ENCODE measurements at regions not wholly inside any gene's neighbourhood (a gene's known extent, or its start where the extent isn't known, plus 50 kb on each side); places are given as distances from the start of the nearest gene placed in this dataset.

DNA sequence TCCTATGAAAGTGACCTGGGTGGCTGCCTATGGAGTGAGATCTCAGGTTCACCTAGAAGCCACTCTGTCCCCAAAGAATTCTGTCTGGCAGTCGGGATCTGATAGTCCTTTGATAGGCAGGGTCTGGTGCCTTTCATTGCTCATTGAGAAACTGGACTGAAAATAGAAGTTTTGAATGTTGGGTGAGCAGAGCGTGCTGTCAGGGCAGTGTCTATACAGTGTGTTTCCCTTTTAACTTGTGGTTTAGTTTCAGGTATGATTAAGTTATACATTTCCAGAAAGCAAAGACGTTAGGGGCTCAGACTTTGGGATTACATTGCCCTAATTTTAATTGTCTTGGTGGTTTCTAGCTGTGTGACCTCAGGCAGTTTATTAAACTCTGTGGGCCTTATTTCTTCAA, 111.3 kb upstream of the PAX6 start:
- no peak overlapping the region for H3K27ac ChIP-seq
- no peak for TF ChIP-seq ZFX (IDR thresholded peaks at IDR 0.05; ENCODE audit: borderline replicate concordance)
- TF ChIP-seq, protein P1, sequence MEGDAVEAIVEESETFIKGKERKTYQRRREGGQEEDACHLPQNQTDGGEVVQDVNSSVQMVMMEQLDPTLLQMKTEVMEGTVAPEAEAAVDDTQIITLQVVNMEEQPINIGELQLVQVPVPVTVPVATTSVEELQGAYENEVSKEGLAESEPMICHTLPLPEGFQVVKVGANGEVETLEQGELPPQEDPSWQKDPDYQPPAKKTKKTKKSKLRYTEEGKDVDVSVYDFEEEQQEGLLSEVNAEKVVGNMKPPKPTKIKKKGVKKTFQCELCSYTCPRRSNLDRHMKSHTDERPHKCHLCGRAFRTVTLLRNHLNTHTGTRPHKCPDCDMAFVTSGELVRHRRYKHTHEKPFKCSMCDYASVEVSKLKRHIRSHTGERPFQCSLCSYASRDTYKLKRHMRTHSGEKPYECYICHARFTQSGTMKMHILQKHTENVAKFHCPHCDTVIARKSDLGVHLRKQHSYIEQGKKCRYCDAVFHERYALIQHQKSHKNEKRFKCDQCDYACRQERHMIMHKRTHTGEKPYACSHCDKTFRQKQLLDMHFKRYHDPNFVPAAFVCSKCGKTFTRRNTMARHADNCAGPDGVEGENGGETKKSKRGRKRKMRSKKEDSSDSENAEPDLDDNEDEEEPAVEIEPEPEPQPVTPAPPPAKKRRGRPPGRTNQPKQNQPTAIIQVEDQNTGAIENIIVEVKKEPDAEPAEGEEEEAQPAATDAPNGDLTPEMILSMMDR (IDR thresholded peaks at IDR 0.05), result no peak

DNA sequence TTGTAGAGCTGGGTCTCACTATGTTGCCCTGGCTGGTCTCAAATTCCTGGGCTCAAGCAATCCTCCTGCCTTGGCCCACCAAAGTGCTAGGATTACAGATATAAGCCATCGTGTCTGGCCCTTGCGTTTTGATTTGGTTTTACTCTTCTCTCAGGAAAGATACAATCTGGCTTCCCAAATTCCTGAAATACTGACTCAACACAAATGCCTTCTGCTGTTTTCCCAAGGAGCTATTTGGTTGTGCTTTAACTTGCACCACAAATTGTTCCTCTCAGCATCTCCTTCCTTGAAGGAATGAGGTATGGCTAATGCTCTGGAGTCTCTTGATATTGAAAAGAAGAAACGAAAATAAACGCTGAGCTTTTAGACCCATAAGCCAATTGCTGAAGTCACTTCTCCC, 110.0 kb upstream of the PAX6 start:
- H3K27ac ChIP-seq, result no peak overlapping the region
- no peak for TF ChIP-seq ZFX (IDR thresholded peaks at IDR 0.05; ENCODE audit: borderline replicate concordance)
- TF ChIP-seq, protein P1 (IDR thresholded peaks at IDR 0.05), result no peak

DNA sequence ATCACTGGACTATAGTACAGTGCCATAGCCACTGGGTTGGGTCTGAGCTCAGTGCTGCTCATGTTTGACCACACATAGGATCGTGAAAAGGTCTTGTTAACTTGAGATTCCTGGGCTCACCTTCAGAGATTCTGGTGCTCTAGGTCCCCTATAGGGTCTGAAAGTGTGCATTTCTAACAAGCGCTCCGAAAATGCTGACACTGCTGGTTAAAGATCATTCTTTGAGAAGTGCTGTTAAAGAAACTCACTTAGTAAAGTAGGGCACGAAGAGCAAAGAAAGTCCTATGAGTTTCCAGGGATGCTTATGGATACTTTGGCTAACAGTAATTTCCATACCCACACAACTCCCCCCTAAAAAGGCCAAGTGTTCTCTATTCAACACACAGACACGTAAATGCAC, 108.1 kb upstream of the PAX6 start:
- TF ChIP-seq, protein P1 (IDR thresholded peaks at IDR 0.05), result no peak
- no peak for TF ChIP-seq ZFX (IDR thresholded peaks at IDR 0.05; ENCODE audit: borderline replicate concordance)
- no peak overlapping the region for H3K27ac ChIP-seq

DNA sequence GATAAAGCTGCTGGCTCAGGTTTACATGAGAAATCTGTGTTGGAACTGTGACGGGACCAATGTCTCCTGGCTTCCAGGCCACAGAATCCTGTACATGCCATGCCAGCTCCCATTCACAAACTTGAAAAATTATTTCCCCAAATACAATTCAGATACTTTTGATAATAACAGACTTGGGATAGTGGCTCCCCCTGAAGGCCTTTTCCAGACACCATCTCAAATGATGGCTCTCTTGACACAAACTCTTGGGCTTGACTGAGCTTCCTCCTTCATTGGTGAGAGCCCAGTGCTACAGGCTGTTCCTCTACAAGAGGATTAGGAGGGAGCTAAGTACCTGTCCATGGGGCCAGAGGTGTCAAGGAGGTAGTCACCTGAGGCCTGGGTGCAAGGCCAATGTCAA, 104.7 kb upstream of the PAX6 start:
- no peak overlapping the region for H3K27ac ChIP-seq
- TF ChIP-seq, protein P1 (IDR thresholded peaks at IDR 0.05), result no peak
- TF ChIP-seq ZFX (IDR thresholded peaks at IDR 0.05; ENCODE audit: borderline replicate concordance), result no peak

DNA sequence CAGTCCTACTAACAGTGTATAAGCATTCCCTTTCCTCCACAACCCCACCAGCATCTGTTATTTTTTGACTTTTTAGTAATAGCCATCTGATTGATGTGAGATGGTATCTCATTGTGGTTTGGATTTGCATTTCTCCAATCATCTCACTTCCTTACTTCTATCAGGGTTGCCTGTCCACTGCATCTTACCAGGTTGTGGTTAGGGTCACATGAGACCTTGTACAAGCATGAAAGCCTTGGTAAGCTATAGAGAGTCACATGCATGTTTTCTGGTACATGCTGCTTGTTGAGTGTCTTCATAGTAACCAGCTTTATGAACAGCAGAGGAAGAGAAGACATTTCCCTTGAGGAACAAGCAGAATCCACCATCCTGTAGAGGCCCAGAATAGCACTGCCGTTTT, 102.9 kb upstream of the PAX6 start:
- no peak overlapping the region for H3K27ac ChIP-seq
- no peak for TF ChIP-seq ZFX (IDR thresholded peaks at IDR 0.05; ENCODE audit: borderline replicate concordance)
- TF ChIP-seq, protein P1 (IDR thresholded peaks at IDR 0.05), result no peak

DNA sequence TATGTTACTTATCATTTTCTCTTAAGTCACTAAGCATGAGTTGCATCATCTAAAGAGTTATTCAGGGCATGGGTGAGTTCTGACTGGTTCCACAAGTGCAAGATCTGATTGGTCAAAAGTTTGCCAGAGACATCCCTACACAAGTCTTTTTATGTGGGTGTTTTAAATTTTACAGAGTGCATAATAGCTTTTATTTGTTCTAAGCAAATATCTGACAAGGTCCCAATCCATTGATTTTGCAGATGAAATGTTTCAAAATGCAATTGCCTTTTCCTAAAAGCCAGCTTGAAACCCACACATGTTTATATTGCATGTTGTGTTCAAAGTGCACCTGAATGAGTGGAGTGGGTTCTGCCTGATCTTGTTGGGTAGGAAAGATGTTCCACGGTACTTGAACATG, 101.7 kb upstream of the PAX6 start:
- H3K27ac ChIP-seq, result no peak overlapping the region
- TF ChIP-seq, protein P1 (IDR thresholded peaks at IDR 0.05), result no peak
- no peak for TF ChIP-seq ZFX (IDR thresholded peaks at IDR 0.05; ENCODE audit: borderline replicate concordance)

DNA sequence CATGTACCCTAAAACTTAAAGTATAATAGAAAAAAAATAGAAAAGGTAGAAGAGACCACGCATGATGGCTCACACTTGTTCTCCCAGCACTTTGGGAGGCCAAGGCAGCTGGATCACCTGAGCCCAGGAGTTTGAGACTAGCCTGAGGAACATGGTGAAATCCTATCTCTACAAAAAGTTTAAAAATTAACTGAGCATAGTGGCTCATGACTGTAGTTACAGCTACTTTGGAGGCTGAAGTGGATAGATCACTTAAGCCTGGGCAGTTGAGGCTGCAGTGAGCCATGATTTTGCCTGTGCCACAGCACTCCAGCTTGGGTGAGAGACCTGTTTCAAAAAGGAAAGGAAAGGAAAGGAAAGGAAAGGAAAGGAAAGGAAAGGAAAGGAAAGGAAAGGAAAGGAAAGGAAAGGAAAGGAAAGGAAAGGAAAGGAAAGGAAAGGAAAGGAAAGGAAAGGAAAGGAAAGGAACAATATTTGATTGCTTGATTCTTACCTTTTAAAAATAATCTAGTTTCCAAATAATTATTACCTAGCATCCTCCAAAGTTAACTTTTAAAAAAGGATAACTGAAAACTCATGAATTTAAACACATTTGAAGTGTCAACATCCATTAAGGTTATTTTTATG, 99.9 kb upstream of the PAX6 start:
- TF ChIP-seq, protein P1 (IDR thresholded peaks at IDR 0.05), result no peak
- H3K27ac ChIP-seq, result no peak overlapping the region

Data from 22Rv1 (cell line).